ENCODE measurements at regions not wholly inside any gene's neighbourhood (a gene's known extent, or its start where the extent isn't known, plus 50 kb on each side); places are given as distances from the start of the nearest gene placed in this dataset.
A peak's percentile ranks its signal among the peaks of the same experiment; 100 is the strongest.

DNA sequence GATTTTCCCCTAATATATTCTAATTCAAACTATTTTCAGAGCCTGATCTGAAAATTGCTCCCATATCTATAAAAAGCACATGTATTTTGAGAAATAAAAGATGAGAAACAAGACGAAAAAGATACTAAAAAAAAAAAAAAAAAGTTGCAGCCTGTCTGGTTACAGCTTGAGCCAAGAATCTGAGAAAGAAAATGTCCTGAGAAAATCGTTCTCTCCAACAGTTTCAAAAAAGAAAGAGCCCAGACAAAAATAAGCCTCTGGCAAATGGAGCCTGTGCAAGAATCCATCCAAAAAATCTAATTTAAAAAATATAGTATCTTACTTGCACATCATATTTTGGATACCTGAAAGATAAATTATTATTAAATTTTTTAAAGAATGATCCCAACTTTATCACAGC is 163.0 kb upstream of the TBL1X start:
- POLR2A ChIA-PET = interaction anchor here (0.7 kb wide), 1 partner anchor 8 kb away, joined by 5 read pairs; no protein-coding TSS in a partner anchor
- no peak for DNase-seq (ENCODE audit: low read depth, low spot score)
- no peaks in the 10 kb centered on the region for H3K9me3 ChIP-seq (ENCODE audit: control insufficient read depth, insufficient read depth, low read length)
- no peak overlapping the region for H3K4me3 ChIP-seq (ENCODE audit: low read depth, low read length)
- no peak overlapping the region for H3K27ac ChIP-seq (ENCODE audit: low read depth, low read length)
- no peaks in the 10 kb centered on the region for H3K27me3 ChIP-seq (ENCODE audit: control insufficient read depth, insufficient read depth, low read length)
- CTCF ChIA-PET = no interaction called here
- TF ChIP-seq, protein P1, sequence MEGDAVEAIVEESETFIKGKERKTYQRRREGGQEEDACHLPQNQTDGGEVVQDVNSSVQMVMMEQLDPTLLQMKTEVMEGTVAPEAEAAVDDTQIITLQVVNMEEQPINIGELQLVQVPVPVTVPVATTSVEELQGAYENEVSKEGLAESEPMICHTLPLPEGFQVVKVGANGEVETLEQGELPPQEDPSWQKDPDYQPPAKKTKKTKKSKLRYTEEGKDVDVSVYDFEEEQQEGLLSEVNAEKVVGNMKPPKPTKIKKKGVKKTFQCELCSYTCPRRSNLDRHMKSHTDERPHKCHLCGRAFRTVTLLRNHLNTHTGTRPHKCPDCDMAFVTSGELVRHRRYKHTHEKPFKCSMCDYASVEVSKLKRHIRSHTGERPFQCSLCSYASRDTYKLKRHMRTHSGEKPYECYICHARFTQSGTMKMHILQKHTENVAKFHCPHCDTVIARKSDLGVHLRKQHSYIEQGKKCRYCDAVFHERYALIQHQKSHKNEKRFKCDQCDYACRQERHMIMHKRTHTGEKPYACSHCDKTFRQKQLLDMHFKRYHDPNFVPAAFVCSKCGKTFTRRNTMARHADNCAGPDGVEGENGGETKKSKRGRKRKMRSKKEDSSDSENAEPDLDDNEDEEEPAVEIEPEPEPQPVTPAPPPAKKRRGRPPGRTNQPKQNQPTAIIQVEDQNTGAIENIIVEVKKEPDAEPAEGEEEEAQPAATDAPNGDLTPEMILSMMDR (IDR thresholded peaks at IDR 0.05; ENCODE audit: low read depth, low read length) = no peak

DNA sequence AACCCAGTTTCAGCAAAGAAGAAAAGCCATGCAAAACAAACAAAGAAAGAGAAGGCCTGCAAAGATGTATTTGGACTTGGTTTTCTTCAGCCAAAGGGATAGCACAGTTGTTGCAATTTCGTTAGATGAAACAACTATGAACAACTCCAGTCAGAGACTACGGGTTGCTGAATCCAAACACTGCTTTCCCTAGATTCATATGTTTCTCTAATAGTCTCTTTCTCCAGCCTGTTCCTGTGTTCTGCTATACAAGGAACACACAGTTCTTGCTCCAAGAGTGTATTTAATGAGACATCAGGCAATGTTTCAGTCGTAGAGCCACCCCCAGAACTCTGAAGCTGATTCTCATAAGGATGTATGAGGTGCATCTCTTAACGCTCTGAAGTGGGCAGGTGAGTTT is 162.5 kb upstream of the TBL1X start:
- no peaks in the 10 kb centered on the region for H3K27me3 ChIP-seq (ENCODE audit: control insufficient read depth, insufficient read depth, low read length)
- ChIA-PET CTCF (interaction anchor here (0.6 kb wide), 1 partner anchor 533 kb away, joined by 3 read pairs; no protein-coding TSS in a partner anchor), POLR2A (interaction anchor here (0.7 kb wide), 1 partner anchor 7 kb away, joined by 5 read pairs; no protein-coding TSS in a partner anchor)
- no peak overlapping the region for H3K4me3 ChIP-seq (ENCODE audit: low read depth, low read length)
- DNase-seq (ENCODE audit: low read depth, low spot score) = no peak
- H3K9me3 ChIP-seq (ENCODE audit: control insufficient read depth, insufficient read depth, low read length) = no peaks in the 10 kb centered on the region
- TF ChIP-seq, protein P1 (IDR thresholded peaks at IDR 0.05; ENCODE audit: low read depth, low read length) = no peak
- no peak overlapping the region for H3K27ac ChIP-seq (ENCODE audit: low read depth, low read length)

DNA sequence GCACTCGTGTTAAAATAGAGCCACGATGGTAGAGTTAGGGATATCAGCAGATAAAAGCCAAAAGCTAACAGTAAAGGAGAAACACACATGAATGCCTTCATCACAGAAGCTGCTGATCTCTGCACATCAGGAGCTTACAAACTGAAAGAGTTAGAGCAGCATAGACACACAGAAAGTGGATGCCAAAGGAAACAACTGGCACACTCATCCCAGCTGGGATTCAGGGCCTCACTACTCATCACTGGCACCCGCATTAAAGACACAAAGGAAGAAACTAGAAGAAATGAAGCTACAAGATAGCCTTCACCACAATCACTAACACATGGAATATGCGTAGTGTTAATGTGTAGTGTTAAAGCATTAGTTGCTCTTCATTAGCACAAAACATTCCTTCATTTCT is 156.4 kb upstream of the TBL1X start:
- H3K4me3 ChIP-seq (ENCODE audit: low read depth, low read length) = no peak overlapping the region
- ChIA-PET CTCF (no interaction called here), POLR2A (no interaction called here)
- no peaks in the 10 kb centered on the region for H3K27me3 ChIP-seq (ENCODE audit: control insufficient read depth, insufficient read depth, low read length)
- no peak for DNase-seq (ENCODE audit: low read depth, low spot score)
- no peak overlapping the region for H3K27ac ChIP-seq (ENCODE audit: low read depth, low read length)
- TF ChIP-seq, protein P1 (IDR thresholded peaks at IDR 0.05; ENCODE audit: low read depth, low read length) = no peak
- no peaks in the 10 kb centered on the region for H3K9me3 ChIP-seq (ENCODE audit: control insufficient read depth, insufficient read depth, low read length)

DNA sequence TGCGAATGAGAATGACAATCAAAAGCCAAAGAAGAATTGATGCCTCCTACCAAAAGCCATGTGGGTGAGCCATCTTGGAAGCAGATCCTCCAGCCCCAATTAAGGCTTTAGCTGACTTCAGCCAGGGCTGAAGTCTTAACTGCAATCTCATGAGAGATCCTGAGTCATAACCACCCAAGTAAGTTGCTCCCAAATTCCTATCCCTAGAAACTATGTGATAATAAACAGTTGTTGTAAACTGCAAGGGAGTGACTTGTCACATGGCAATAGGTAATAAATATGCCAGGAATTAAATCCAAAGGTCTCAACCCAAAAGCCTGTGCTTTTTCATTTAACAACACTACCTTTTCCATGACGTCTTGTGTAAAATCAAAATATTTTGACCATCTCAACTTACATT is 154.2 kb upstream of the TBL1X start:
- Histone ChIP-seq H3K27me3 (ENCODE audit: control insufficient read depth, insufficient read depth, low read length) (no peaks in the 10 kb centered on the region), H3K4me3 (ENCODE audit: low read depth, low read length) (no peak overlapping the region), H3K27ac (ENCODE audit: low read depth, low read length) (peak overlapping the region; percentile 11), H3K9me3 (ENCODE audit: control insufficient read depth, insufficient read depth, low read length) (no peaks in the 10 kb centered on the region)
- no peak for DNase-seq (ENCODE audit: low read depth, low spot score)
- TF ChIP-seq, protein P1 (IDR thresholded peaks at IDR 0.05; ENCODE audit: low read depth, low read length) = no peak
- POLR2A ChIA-PET = no interaction called here
- CTCF ChIA-PET = no interaction called here

DNA sequence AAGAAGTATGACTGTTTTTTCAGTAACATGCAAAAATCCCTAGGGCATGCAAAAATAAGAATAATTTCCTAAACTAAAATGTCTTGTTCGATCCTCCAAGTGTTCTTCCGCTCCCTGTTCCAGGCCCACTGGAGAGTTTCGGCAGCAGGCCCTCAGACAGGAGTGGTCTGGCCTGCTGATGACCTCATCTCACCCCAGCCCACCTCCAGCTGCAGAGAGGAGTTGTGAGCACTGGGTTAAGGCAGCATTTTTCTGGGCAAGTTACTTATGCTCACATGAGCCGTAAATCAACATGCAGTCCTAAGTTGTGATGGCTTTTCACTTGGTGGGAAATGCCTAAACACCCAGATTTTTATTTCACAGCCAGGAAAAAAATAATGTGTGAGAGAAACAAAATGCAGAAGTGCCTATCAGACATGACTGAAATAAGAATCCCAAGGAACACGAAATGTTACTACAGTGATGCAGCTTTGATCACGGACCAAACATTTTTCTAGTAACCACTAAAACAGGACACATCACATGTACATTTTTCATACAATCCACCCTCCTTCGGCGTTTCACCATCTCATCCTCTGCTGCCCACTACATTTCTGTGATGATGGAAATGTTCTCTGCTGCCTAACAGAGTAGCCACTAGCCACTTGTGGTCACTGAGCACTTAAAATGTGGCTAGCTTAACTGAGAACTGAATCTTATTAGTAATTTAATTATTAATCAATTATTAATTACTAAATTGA is 153.3 kb upstream of the TBL1X start:
- Histone ChIP-seq H3K27me3 (ENCODE audit: control insufficient read depth, insufficient read depth, low read length) (no peaks in the 10 kb centered on the region), H3K27ac (ENCODE audit: low read depth, low read length) (no peak overlapping the region), H3K9me3 (ENCODE audit: control insufficient read depth, insufficient read depth, low read length) (no peaks in the 10 kb centered on the region), H3K4me3 (ENCODE audit: low read depth, low read length) (no peak overlapping the region)
- TF ChIP-seq, protein P1 (IDR thresholded peaks at IDR 0.05; ENCODE audit: low read depth, low read length) = no peak
- ChIA-PET POLR2A (interaction anchor here (0.6 kb wide), 1 partner anchor 10 kb away, joined by 6 read pairs; no protein-coding TSS in a partner anchor), CTCF (interaction anchor here (1.4 kb wide), 1 partner anchor 14 kb away, joined by 3 read pairs; no protein-coding TSS in a partner anchor)
- no peak for DNase-seq (ENCODE audit: low read depth, low spot score)

Data from AG04450 (cell line).